ENCODE measurements at regions not wholly inside any gene's neighbourhood (a gene's known extent, or its start where the extent isn't known, plus 50 kb on each side); places are given as distances from the start of the nearest gene placed in this dataset.

DNA sequence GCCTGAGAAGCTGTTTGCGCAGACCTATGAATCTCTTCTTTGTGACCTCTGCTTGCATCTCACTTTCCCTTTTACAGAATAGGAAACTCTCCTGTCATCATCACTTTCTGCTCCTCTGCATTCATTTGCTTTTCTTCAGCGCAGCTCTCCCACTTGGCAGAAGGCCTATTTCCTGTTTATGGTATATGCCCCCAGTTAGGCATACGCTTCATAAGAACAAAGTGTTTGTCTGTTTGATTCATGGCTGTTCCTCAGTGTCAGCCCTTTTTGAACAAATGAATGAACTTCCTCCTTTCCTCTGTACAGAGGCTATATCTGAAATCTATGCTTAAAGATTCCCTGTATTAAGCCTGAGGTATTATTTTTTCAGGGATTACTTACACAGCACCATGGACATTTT, 1216.9 kb upstream of the GBE1 start:
- H3K27me3 ChIP-seq (ENCODE audit: control insufficient read depth in 2 of 2, insufficient read depth in 1 of 2, low read length in 1 of 2) = no peaks in the 10 kb centered on the region
- no peaks in the 10 kb centered on the region for H3K36me3 ChIP-seq (ENCODE audit: control insufficient read depth in 2 of 2, insufficient read depth in 2 of 2, low read length in 1 of 2)
- no peak overlapping the region for H3K27ac ChIP-seq (ENCODE audit: low read depth in 1 of 2, low read length in 1 of 2)
- H3K4me3 ChIP-seq (ENCODE audit: low read length in 2 of 2) = no peak overlapping the region
- 53% methylated on average over 3 of the region's 3 CpGs for whole genome bisulfite sequencing
- DNase-seq (ENCODE audit: low read depth in 6 of 9, low spot score in 9 of 9) = no peak
- no peaks in the 10 kb centered on the region for H3K9me3 ChIP-seq (ENCODE audit: control insufficient read depth in 2 of 2, insufficient read depth in 1 of 2, low read length in 1 of 2)
- H3K4me1 ChIP-seq (ENCODE audit: control insufficient read depth in 2 of 2, insufficient read depth in 2 of 2, low read length in 2 of 2) = no peaks in the 10 kb centered on the region

DNA sequence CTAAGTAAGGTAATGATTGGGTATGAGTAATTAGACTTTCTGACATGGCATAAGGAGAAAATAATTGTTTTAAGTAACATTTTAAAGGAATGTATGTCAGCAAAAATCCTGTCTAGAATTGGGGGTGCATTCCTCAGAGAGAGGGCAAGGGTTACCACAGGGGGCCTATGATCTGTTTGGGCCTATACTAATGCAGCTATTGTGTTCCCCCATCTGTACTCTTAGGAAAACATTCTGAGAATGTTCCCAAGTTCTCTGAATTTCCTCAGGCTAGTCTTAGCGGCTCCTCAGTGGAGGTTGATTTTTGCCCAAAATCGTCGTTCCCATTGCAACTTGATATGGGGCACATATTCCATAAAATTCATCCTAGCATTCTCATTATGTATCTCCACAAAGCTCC, 1216.4 kb upstream of the GBE1 start:
- no peaks in the 10 kb centered on the region for H3K9me3 ChIP-seq (ENCODE audit: control insufficient read depth in 2 of 2, insufficient read depth in 1 of 2, low read length in 1 of 2)
- no peaks in the 10 kb centered on the region for H3K4me1 ChIP-seq (ENCODE audit: control insufficient read depth in 2 of 2, insufficient read depth in 2 of 2, low read length in 2 of 2)
- WGBS = 94% methylated on average over 3 of the region's 3 CpGs
- no peaks in the 10 kb centered on the region for H3K27me3 ChIP-seq (ENCODE audit: control insufficient read depth in 2 of 2, insufficient read depth in 1 of 2, low read length in 1 of 2)
- H3K36me3 ChIP-seq (ENCODE audit: control insufficient read depth in 2 of 2, insufficient read depth in 2 of 2, low read length in 1 of 2) = no peaks in the 10 kb centered on the region
- no peak for DNase-seq (ENCODE audit: low read depth in 6 of 9, low spot score in 9 of 9)
- H3K4me3 ChIP-seq (ENCODE audit: low read length in 2 of 2) = no peak overlapping the region
- no peak overlapping the region for H3K27ac ChIP-seq (ENCODE audit: low read depth in 1 of 2, low read length in 1 of 2)

DNA sequence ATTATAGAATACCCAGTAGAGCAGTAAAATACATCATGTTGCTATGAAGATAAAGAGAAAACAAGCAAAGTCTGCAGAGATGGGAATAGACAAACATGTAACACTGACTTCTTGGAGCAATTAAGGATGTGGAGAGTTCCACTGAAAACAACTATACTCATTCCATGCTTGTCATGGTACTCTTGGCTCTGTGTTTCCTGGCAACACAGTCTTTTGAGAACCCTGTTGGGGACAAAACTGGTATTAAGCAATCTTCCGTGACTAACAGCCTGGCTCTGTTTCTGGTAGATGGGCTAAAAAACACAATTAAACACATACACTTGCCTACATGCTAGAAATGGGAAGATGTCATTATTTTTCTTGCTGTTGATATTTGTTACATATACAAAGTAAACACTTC, 1212.3 kb upstream of the GBE1 start:
- 86% methylated on average over 1 of the region's 1 CpG for WGBS

DNA sequence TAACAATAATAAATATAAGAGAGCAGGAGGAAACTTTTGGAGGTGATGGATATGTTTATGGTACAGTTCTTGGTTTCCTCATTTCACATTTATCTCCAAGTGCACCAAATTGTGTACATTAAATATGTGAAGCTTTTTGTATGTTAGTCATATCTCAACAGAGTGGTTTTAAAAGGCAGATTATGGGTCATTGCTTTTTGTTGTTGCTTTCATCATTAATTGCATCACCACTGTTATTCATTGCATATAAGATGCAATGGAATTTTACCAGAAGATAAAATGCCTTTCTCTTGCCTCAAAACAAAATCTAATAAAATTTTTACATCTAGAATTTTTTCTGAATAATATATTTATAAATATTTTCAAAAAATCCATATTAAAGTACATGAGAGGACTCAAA, 1198.9 kb upstream of the GBE1 start:
- Histone ChIP-seq H3K4me3 (ENCODE audit: low read length in 2 of 2) (no peak overlapping the region), H3K36me3 (ENCODE audit: control insufficient read depth in 2 of 2, insufficient read depth in 2 of 2, low read length in 1 of 2) (no peaks in the 10 kb centered on the region), H3K9me3 (ENCODE audit: control insufficient read depth in 2 of 2, insufficient read depth in 1 of 2, low read length in 1 of 2) (no peaks in the 10 kb centered on the region), H3K27ac (ENCODE audit: low read depth in 1 of 2, low read length in 1 of 2) (no peak overlapping the region), H3K4me1 (ENCODE audit: control insufficient read depth in 2 of 2, insufficient read depth in 2 of 2, low read length in 2 of 2) (no peaks in the 10 kb centered on the region), H3K27me3 (ENCODE audit: control insufficient read depth in 2 of 2, insufficient read depth in 1 of 2, low read length in 1 of 2) (no peaks in the 10 kb centered on the region)
- DNase-seq (ENCODE audit: low read depth in 6 of 9, low spot score in 9 of 9) = no peak

More for the DNA sequence above, 1212.3 kb upstream of the GBE1 start:
- Histone ChIP-seq H3K27me3 (ENCODE audit: control insufficient read depth in 2 of 2, insufficient read depth in 1 of 2, low read length in 1 of 2) (no peaks in the 10 kb centered on the region), H3K4me1 (ENCODE audit: control insufficient read depth in 2 of 2, insufficient read depth in 2 of 2, low read length in 2 of 2) (no peaks in the 10 kb centered on the region), H3K4me3 (ENCODE audit: low read length in 2 of 2) (no peak overlapping the region), H3K36me3 (ENCODE audit: control insufficient read depth in 2 of 2, insufficient read depth in 2 of 2, low read length in 1 of 2) (no peaks in the 10 kb centered on the region), H3K27ac (ENCODE audit: low read depth in 1 of 2, low read length in 1 of 2) (no peak overlapping the region), H3K9me3 (ENCODE audit: control insufficient read depth in 2 of 2, insufficient read depth in 1 of 2, low read length in 1 of 2) (no peaks in the 10 kb centered on the region)
- no peak for DNase-seq (ENCODE audit: low read depth in 6 of 9, low spot score in 9 of 9)

DNA sequence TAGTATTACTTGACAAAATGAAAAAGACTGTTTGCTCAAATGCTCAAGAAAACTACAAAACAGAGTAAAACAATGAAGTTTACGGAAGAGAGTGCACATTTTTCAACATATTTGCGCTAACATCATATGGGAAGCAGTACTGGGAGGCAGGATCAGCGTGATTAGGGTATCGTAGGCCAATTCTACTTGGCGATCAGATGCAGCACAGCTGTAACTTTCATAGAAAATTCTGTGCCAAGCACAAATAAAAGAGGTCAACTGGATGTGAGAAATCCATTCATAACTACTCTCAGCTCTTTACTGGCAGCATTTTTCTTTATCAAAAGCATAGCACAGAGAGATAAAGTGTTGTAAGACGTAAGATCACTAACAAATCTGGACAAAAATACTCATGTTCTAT, 1196.3 kb upstream of the GBE1 start:
- Histone ChIP-seq H3K9me3 (ENCODE audit: control insufficient read depth in 2 of 2, insufficient read depth in 1 of 2, low read length in 1 of 2) (no peaks in the 10 kb centered on the region), H3K27ac (ENCODE audit: low read depth in 1 of 2, low read length in 1 of 2) (no peak overlapping the region), H3K27me3 (ENCODE audit: control insufficient read depth in 2 of 2, insufficient read depth in 1 of 2, low read length in 1 of 2) (no peaks in the 10 kb centered on the region), H3K36me3 (ENCODE audit: control insufficient read depth in 2 of 2, insufficient read depth in 2 of 2, low read length in 1 of 2) (no peaks in the 10 kb centered on the region), H3K4me3 (ENCODE audit: low read length in 2 of 2) (no peak overlapping the region), H3K4me1 (ENCODE audit: control insufficient read depth in 2 of 2, insufficient read depth in 2 of 2, low read length in 2 of 2) (no peaks in the 10 kb centered on the region)
- DNase-seq (ENCODE audit: low read depth in 6 of 9, low spot score in 9 of 9) = no peak
- 83% methylated on average over 6 of the region's 6 CpGs for WGBS

DNA sequence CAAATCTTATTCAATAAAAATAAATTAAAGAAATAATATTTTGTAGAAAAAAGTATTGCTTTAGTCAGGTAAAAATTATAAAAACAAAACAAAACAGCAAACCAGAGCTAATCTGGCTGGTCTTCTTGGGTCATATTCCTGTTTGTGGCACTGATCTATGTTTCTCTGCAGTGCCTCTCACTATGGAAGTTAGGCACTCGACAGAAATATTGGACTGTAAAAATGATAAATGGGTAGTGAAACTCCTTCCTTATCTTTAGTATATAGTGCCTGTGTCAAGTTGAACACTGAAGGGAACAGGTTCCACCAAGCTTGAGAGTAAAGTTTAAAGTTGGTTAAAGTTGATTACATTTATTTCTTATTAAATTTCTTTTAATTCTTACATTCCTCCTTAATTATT, 1195.6 kb upstream of the GBE1 start:
- Histone ChIP-seq H3K4me1 (ENCODE audit: control insufficient read depth in 2 of 2, insufficient read depth in 2 of 2, low read length in 2 of 2) (no peaks in the 10 kb centered on the region), H3K36me3 (ENCODE audit: control insufficient read depth in 2 of 2, insufficient read depth in 2 of 2, low read length in 1 of 2) (no peaks in the 10 kb centered on the region), H3K9me3 (ENCODE audit: control insufficient read depth in 2 of 2, insufficient read depth in 1 of 2, low read length in 1 of 2) (no peaks in the 10 kb centered on the region), H3K27ac (ENCODE audit: low read depth in 1 of 2, low read length in 1 of 2) (no peak overlapping the region), H3K27me3 (ENCODE audit: control insufficient read depth in 2 of 2, insufficient read depth in 1 of 2, low read length in 1 of 2) (no peaks in the 10 kb centered on the region), H3K4me3 (ENCODE audit: low read length in 2 of 2) (no peak overlapping the region)
- 38% methylated on average over 1 of the region's 1 CpG for WGBS
- no peak for DNase-seq (ENCODE audit: low read depth in 6 of 9, low spot score in 9 of 9)

DNA sequence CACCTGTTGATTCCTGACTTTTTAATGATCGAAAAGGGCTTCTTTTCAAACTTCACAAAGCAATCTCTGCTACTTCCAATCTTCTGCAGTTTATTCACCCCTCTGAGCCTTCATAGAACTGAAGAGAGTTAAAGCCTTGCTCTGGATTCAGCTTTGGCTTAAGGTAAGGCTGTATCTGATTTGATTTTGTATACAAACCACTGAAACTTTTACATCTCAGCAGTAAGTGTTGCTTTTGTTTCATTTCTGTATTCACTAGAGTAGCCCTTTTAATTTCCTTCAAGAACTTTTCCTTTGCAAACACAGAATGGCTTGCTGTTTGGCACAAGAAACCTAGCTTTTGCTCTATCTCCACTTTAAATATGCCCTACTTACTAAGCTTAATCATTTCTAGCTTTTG, 1193.0 kb upstream of the GBE1 start:
- WGBS = 91% methylated on average over 1 of the region's 1 CpG
- peaks cover 0 to 4% of the 10 kb centered on the region in 2 donors for H3K9me3 ChIP-seq (ENCODE audit: control insufficient read depth in 2 of 2, insufficient read depth in 1 of 2, low read length in 1 of 2)
- no peak for DNase-seq (ENCODE audit: low read depth in 6 of 9, low spot score in 9 of 9)
- H3K27me3 ChIP-seq (ENCODE audit: control insufficient read depth in 2 of 2, insufficient read depth in 1 of 2, low read length in 1 of 2) = no peaks in the 10 kb centered on the region
- no peaks in the 10 kb centered on the region for H3K36me3 ChIP-seq (ENCODE audit: control insufficient read depth in 2 of 2, insufficient read depth in 2 of 2, low read length in 1 of 2)
- no peak overlapping the region for H3K27ac ChIP-seq (ENCODE audit: low read depth in 1 of 2, low read length in 1 of 2)
- H3K4me1 ChIP-seq (ENCODE audit: control insufficient read depth in 2 of 2, insufficient read depth in 2 of 2, low read length in 2 of 2) = no peaks in the 10 kb centered on the region
- no peak overlapping the region for H3K4me3 ChIP-seq (ENCODE audit: low read length in 2 of 2)

DNA sequence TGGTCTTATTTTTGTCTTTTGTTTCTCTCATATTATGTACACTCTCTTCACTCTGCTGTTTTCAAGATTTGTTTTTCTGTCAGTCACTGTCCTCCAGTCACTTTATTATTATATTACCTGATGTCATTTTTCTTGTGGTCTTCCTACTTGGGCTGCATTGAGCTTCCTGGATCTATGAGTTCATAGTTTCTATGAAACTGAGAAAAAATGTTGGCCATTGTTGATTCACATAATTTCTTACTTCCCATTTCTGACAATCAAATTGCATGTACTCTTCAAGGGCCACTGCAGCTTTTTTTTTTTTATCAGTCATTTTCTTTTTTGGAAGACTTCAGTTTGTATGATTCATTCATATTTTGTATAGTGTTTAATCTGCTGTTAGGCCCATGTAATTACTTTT, 1180.6 kb upstream of the GBE1 start:
- Histone ChIP-seq H3K4me3 (ENCODE audit: low read length in 2 of 2) (no peak overlapping the region), H3K4me1 (ENCODE audit: control insufficient read depth in 2 of 2, insufficient read depth in 2 of 2, low read length in 2 of 2) (no peaks in the 10 kb centered on the region), H3K27ac (ENCODE audit: low read depth in 1 of 2, low read length in 1 of 2) (no peak overlapping the region), H3K9me3 (ENCODE audit: control insufficient read depth in 2 of 2, insufficient read depth in 1 of 2, low read length in 1 of 2) (peaks cover 4 to 22% of the 10 kb centered on the region in 2 donors), H3K36me3 (ENCODE audit: control insufficient read depth in 2 of 2, insufficient read depth in 2 of 2, low read length in 1 of 2) (no peaks in the 10 kb centered on the region), H3K27me3 (ENCODE audit: control insufficient read depth in 2 of 2, insufficient read depth in 1 of 2, low read length in 1 of 2) (no peaks in the 10 kb centered on the region)
- no peak for DNase-seq (ENCODE audit: low read depth in 6 of 9, low spot score in 9 of 9)

DNA sequence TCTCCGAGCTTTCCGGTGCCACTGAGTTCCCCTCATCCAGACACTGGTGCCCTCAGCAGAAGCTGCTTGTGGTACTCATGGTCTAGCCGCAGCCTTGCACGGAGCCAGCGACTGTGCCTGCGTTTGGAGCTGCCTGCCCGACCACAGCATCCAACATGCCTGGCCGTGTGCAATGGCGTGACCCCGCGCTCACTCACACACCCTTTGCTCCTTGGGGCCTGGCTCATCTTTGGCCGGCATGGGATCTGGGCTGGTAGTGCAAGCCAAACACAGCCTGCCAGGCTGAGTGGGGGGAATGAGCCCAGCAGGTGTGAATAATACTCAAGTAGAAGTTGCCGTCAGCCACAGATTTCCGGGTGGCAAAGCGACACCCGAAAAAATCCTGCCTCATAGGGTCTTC, 1178.7 kb upstream of the GBE1 start:
- no peaks in the 10 kb centered on the region for H3K27me3 ChIP-seq (ENCODE audit: control insufficient read depth in 2 of 2, insufficient read depth in 1 of 2, low read length in 1 of 2)
- 96% methylated on average over 16 of the region's 16 CpGs for WGBS
- no peak for DNase-seq (ENCODE audit: low read depth in 6 of 9, low spot score in 9 of 9)

DNA sequence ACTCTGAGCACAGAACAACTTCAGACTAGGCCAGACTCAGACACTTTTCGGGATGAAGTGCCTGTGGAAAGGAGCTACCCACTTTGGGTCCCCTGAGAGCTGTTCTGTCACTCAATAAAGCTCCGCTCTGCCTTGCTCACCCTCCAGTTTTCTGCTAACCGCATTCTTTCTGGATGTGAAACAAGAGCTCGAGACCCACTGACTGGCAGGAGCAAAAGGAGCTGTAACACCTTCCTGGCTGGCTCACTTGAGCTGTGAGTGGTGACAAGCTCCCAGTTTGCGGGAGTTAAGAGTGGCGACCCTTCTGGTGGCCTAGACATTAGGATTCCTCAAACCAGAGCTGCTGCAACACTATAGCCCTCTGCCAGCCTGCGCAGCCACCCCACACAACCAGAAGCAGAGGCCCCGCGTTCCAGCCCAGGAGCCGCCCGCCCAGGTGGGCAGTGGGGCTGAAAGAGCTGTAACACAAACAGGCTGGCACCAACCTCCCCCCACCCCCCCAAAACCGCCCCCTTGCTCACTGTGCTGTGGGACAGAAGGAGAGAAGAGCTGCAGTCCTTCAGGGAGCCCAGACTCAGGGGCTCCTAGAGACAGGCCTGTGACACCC, 1178.1 kb upstream of the GBE1 start:
- no peak for DNase-seq (ENCODE audit: low read depth in 6 of 9, low spot score in 9 of 9)
- H3K4me3 ChIP-seq (ENCODE audit: low read length in 2 of 2) = no peak overlapping the region
- H3K27me3 ChIP-seq (ENCODE audit: control insufficient read depth in 2 of 2, insufficient read depth in 1 of 2, low read length in 1 of 2) = no peaks in the 10 kb centered on the region
- no peaks in the 10 kb centered on the region for H3K4me1 ChIP-seq (ENCODE audit: control insufficient read depth in 2 of 2, insufficient read depth in 2 of 2, low read length in 2 of 2)
- WGBS = 95% methylated on average over 12 of the region's 12 CpGs
- H3K27ac ChIP-seq (ENCODE audit: low read depth in 1 of 2, low read length in 1 of 2) = no peak overlapping the region
- H3K9me3 ChIP-seq (ENCODE audit: control insufficient read depth in 2 of 2, insufficient read depth in 1 of 2, low read length in 1 of 2) = peaks cover 4 to 19% of the 10 kb centered on the region in 2 donors
- H3K36me3 ChIP-seq (ENCODE audit: control insufficient read depth in 2 of 2, insufficient read depth in 2 of 2, low read length in 1 of 2) = no peaks in the 10 kb centered on the region

More for the DNA sequence above, 1178.7 kb upstream of the GBE1 start:
- no peaks in the 10 kb centered on the region for H3K36me3 ChIP-seq (ENCODE audit: control insufficient read depth in 2 of 2, insufficient read depth in 2 of 2, low read length in 1 of 2)
- no peak overlapping the region for H3K27ac ChIP-seq (ENCODE audit: low read depth in 1 of 2, low read length in 1 of 2)
- no peak overlapping the region for H3K4me3 ChIP-seq (ENCODE audit: low read length in 2 of 2)
- H3K9me3 ChIP-seq (ENCODE audit: control insufficient read depth in 2 of 2, insufficient read depth in 1 of 2, low read length in 1 of 2) = peaks cover 4 to 19% of the 10 kb centered on the region in 2 donors
- no peaks in the 10 kb centered on the region for H3K4me1 ChIP-seq (ENCODE audit: control insufficient read depth in 2 of 2, insufficient read depth in 2 of 2, low read length in 2 of 2)

Measured in thymus (tissue), 11 donors.